ENCODE measurements at regions not wholly inside any gene's neighbourhood (a gene's known extent, or its start where the extent isn't known, plus 50 kb on each side); places are given as distances from the start of the nearest gene placed in this dataset.

DNA sequence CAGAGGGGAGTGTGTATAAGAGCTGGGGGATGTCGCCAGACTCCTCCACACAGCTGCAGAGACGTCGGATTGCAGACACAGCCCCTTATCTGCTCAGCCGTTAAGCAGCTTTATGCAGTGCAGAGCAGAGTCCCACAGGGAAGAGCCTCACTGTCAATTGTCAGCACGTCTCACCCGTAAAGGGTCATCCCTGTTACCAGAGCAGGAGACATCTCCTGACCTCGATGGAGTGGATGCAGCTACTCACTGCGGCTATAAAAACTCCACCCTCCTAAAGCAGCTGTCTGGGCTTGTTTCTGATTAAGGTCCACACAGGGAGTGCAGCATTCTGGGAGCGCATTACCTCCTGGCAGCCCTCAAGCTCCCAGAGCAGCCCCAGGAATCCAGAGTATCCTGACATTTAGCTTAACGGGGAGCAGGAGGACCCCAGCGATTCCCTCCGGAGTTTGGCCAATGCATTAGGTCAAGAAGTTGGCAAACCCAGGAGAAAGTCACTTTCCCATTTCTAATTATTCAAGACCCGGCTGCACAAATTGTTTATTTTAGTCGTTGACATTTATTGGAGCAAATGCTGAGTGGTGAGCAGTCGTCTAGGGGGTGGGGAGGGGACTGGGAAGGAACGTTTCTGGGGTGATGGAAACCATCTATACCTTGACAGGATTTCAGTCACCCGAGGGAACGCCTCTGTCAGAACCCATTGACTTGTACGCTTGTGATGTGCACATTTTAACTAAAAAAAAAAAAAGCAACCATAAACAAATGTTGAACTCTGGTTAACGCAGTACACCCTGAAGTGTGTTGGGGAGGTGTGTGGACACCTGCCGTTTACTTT lies 100.0 kb upstream of the ZNF469 start:
- H2AFZ ChIP-seq (ENCODE audit: low read depth, low read length) = no peak overlapping the region
- no peak overlapping the region for H3K4me3 ChIP-seq
- no peaks in the 10 kb centered on the region for H4K20me1 ChIP-seq (replicated peaks; ENCODE audit: control insufficient read depth, insufficient read depth, low read length)
- intact Hi-C loops (cut with micrococcal nuclease) = loop anchor here (10.0 kb wide), 2 partner anchors 92 to 122 kb away; no protein-coding TSS in a partner anchor
- ChIA-PET POLR2A (interaction anchor here (0.6 kb wide), 1 partner anchor 102 kb away, joined by 3 read pairs; no protein-coding TSS in a partner anchor), CTCF (ENCODE audit: low intra/inter-chr PET ratio) (no interaction called here)
- H3K4me1 ChIP-seq (replicated peaks in 1 of 2; ENCODE audit: control insufficient read depth in 2 of 2, insufficient read depth in 2 of 2, low read length in 2 of 2) = peaks cover 14 to 21% of the 10 kb centered on the region in 2 experiments; a peak in 4 of 5 replicates
- DNase-seq (ENCODE audit: extremely low read depth in 1 of 4, low spot score in 3 of 4) = peak in 2 of 4 experiments; percentile 20 to 26
- ATAC-seq = peak; percentile 47
- no peaks in the 10 kb centered on the region for H3K9me1 ChIP-seq (ENCODE audit: control insufficient read depth, insufficient read depth, low read length)
- FAIRE-seq = no peak
- BruUV-seq (replicated peaks) = no TSS peak
- H3K79me2 ChIP-seq (ENCODE audit: control insufficient read depth, insufficient read depth, low read length) = no peaks in the 10 kb centered on the region
- peak overlapping the region in 1 of 2 experiments; percentile 28; a peak in 1 of 4 replicates for H3K9ac ChIP-seq (ENCODE audit: insufficient read depth in 1 of 2, low read depth in 2 of 2, low read length in 2 of 2)
- H3K36me3 ChIP-seq (ENCODE audit: control insufficient read depth, insufficient read depth, low read length) = no peaks in the 10 kb centered on the region
- WGBS (ENCODE audit: insufficient coverage, low coverage, missing lambda C conversion rate) = 5% methylated on average over 20 of the region's 21 CpGs
- H3K9me3 ChIP-seq (replicated peaks; ENCODE audit: control insufficient read depth, insufficient read depth, low read depth, low read length) = no peaks in the 10 kb centered on the region; the same call in 1 of the 2 replicates
- H3K27me3 ChIP-seq (ENCODE audit: control insufficient read depth in 2 of 2, insufficient read depth in 2 of 2, low read length in 2 of 2) = peaks cover 0 to 15% of the 10 kb centered on the region in 2 experiments; a peak in 2 of 5 replicates
- TF ChIP-seq CBFA2T2 (conservative IDR thresholded peaks at IDR 0.05) = peak; percentile 73
- TF ChIP-seq MTA3 (IDR thresholded peaks at IDR 0.05; ENCODE audit: borderline replicate concordance) = no peak
- peak; percentile 60 for TF ChIP-seq TCF3 (CRISPR knock-in tag; IDR thresholded peaks at IDR 0.05)
- no peak for TF ChIP-seq ATF1 (CRISPR knock-in tag; IDR thresholded peaks at IDR 0.05)
- 0 out of 2 replicates have a peak, but pooled peaks have one; percentile 26 for TF ChIP-seq ATF1 (tag; IDR thresholded peaks at IDR 0.05)
- TF ChIP-seq CBFA2T3 (IDR thresholded peaks at IDR 0.05) = peak; percentile 79
- TF ChIP-seq GATA2 (CRISPR knock-in tag; IDR thresholded peaks at IDR 0.05) = 0 out of 2 replicates have a peak, but pooled peaks have one; percentile 22
- no peak for TF ChIP-seq ZNF766 (CRISPR knock-in tag; conservative IDR thresholded peaks at IDR 0.05)
- TF ChIP-seq, protein P1, sequence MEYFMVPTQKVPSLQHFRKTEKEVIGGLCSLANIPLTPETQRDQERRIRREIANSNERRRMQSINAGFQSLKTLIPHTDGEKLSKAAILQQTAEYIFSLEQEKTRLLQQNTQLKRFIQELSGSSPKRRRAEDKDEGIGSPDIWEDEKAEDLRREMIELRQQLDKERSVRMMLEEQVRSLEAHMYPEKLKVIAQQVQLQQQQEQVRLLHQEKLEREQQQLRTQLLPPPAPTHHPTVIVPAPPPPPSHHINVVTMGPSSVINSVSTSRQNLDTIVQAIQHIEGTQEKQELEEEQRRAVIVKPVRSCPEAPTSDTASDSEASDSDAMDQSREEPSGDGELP (CRISPR knock-in tag; IDR thresholded peaks at IDR 0.05; ENCODE audit: borderline replicate concordance) = peak; percentile 57; the same call in 1 of the 2 replicates
- TF ChIP-seq NCOR1 (IDR thresholded peaks at IDR 0.05) = peak; percentile 25; the same call in 1 of the 2 replicates
- in situ Hi-C loops (cut with MboI) = no loop called here
- H3K4me2 ChIP-seq (ENCODE audit: insufficient read depth, low read length) = peak overlapping the region; percentile 41; the same call in 1 of the 2 replicates
- no peak overlapping the region for H3K27ac ChIP-seq (ENCODE audit: extremely low read depth, low read depth, low read length)

Data from K562 (cell line).